ENCODE measurements at regions not wholly inside any gene's neighbourhood (a gene's known extent, or its start where the extent isn't known, plus 50 kb on each side); places are given as distances from the start of the nearest gene placed in this dataset.
"Not testable (repeated sequence)": the region's sequence is repeated elsewhere in the genome, so short reads cannot be mapped to it uniquely, and the experiment has no call there.

DNA sequence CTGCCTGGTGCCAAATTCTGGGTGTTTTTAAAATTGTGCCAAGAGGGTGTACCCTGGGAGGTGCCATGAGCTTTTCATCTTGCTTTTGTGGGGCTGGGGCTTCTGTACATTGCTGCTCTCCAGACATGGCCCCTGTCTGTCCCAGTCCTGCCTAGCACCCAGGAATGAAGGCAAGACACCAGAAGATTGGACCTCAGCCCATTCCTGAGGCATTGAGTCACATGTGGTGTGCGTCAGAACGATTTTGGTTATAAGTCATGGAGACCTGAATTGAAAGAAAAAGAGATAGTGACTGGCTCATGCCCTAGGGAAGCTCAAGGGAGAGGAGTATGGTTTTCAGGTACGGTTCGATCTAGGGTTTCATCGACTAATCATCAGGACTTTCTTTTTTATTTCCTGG lies 493.2 kb downstream of the TYW1 start:
- intact Hi-C loops (cut with DNase I): no loop called here
- DNase-seq: no peak
- H3K4me3 ChIP-seq: no peak overlapping the region
- TF ChIP-seq, protein P1, sequence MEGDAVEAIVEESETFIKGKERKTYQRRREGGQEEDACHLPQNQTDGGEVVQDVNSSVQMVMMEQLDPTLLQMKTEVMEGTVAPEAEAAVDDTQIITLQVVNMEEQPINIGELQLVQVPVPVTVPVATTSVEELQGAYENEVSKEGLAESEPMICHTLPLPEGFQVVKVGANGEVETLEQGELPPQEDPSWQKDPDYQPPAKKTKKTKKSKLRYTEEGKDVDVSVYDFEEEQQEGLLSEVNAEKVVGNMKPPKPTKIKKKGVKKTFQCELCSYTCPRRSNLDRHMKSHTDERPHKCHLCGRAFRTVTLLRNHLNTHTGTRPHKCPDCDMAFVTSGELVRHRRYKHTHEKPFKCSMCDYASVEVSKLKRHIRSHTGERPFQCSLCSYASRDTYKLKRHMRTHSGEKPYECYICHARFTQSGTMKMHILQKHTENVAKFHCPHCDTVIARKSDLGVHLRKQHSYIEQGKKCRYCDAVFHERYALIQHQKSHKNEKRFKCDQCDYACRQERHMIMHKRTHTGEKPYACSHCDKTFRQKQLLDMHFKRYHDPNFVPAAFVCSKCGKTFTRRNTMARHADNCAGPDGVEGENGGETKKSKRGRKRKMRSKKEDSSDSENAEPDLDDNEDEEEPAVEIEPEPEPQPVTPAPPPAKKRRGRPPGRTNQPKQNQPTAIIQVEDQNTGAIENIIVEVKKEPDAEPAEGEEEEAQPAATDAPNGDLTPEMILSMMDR (IDR thresholded peaks at IDR 0.05): no peak
- peaks cover 0 to 5% of the 10 kb centered on the region in 2 donors for H3K9me3 ChIP-seq
- no peaks in the 10 kb centered on the region for H3K27me3 ChIP-seq
- no peak for ATAC-seq
- H3K36me3 ChIP-seq: no peaks in the 10 kb centered on the region
- no peak overlapping the region for H3K27ac ChIP-seq
- H3K4me1 ChIP-seq: peaks cover 0 to 3% of the 10 kb centered on the region in 2 donors

DNA sequence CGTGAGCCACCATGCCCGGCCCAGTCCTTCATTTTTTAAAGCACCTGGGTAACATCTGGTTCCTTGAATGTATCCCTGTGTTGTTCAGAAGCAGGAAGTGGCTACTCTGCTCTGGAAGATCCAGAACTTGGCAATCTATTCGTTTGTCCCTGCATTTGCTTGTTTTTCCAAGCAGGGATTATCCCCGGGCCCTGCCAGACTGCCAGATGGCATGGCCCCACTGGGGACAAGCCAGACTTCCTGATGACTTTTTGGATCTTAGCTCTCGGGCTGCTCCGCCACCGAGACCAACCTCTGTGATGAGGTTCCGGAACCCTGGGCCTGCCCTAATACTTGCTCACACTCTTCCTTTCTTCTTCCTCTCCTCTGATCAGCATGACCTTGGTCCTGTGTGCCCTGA lies 496.7 kb downstream of the TYW1 start:
- TF ChIP-seq, protein P1 (IDR thresholded peaks at IDR 0.05): no peak
- no peak overlapping the region for H3K4me3 ChIP-seq
- H3K9me3 ChIP-seq: peaks cover 0 to 8% of the 10 kb centered on the region in 2 donors
- DNase-seq (no peak), ATAC-seq (no peak)
- intact Hi-C loops (cut with DNase I): no loop called here
- H3K36me3 ChIP-seq: no peaks in the 10 kb centered on the region
- no peak overlapping the region for H3K27ac ChIP-seq
- no peaks in the 10 kb centered on the region for H3K4me1 ChIP-seq
- H3K27me3 ChIP-seq: no peaks in the 10 kb centered on the region

DNA sequence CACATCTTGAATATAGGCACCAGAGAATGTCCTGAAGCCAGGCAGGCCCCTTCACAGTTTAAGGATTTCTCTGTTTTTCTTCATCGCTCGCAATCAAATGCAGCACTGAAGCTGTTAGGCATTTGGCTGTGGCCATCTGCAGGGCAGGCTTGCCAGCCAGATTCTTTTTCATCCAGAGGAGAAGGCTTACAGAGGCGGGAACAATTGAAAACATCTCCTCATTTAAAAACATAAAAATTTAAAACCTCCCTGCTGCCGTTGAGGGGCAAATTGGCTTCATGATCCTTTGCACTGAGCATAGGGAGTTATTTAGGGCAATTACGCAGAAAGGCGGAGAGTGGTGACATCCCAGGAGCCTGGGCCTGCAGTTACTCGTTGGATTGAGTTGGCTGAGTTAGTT lies 500.0 kb downstream of the TYW1 start:
- TF ChIP-seq, protein P1 (IDR thresholded peaks at IDR 0.05): no peak
- no peak overlapping the region for H3K4me3 ChIP-seq
- ATAC-seq (no peak), DNase-seq (no peak)
- H3K9me3 ChIP-seq: peaks cover 0 to 5% of the 10 kb centered on the region in 2 donors
- no peaks in the 10 kb centered on the region for H3K4me1 ChIP-seq
- no peaks in the 10 kb centered on the region for H3K36me3 ChIP-seq
- no peak overlapping the region for H3K27ac ChIP-seq
- intact Hi-C loops (cut with DNase I): no loop called here
- H3K27me3 ChIP-seq: no peaks in the 10 kb centered on the region

DNA sequence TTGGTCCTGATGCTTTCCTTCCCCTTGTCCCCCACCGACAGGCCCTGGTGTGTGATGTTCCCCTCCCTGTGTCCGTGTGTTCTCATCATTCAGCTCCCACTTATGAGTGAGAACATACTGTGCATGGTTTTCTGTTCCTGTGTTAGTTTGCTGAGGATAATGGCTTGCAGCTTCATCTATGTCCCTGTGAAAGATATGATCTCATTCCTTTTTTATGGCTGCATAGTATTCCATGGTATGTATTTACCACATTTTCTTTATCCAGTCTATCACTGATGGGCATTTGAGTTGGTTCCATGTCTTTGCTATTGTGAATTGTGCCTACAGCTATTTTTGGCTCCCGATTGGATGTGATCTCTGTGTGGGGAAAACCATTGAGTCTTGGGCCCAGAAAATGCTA lies 501.3 kb downstream of the TYW1 start:
- H3K27me3 ChIP-seq; H3K4me3 ChIP-seq; ATAC-seq; H3K9me3 ChIP-seq; H3K36me3 ChIP-seq; intact Hi-C loops (cut with DNase I); H3K27ac ChIP-seq; DNase-seq; H3K4me1 ChIP-seq: not testable (repeated sequence)

DNA sequence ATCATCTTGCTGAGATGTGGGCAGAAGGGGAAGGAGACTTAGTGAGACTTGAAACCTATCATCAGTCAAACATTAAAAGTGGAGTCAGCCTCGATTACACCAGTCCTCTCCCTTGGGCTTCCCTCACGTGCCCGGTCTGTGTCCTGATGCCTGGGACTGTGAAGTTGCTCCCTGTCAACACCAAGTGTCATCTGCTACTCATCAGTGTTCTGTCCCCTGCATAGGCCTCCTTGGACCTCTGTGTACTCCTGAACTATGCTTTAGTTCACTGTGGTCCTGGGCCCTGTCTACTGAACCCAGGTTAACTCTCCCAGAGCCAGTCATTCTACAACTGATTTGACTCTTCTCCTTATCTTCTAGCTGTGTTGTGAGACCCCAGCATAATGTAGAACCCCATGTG lies 506.3 kb downstream of the TYW1 start:
- TF ChIP-seq, protein P1 (IDR thresholded peaks at IDR 0.05): no peak
- Histone ChIP-seq H3K27ac (no peak overlapping the region), H3K4me1 (no peaks in the 10 kb centered on the region), H3K9me3 (peaks cover 0 to 7% of the 10 kb centered on the region in 2 donors), H3K27me3 (no peaks in the 10 kb centered on the region), H3K36me3 (no peaks in the 10 kb centered on the region), H3K4me3 (no peak overlapping the region)
- ATAC-seq: no peak
- intact Hi-C loops (cut with DNase I): no loop called here
- DNase-seq: no peak

DNA sequence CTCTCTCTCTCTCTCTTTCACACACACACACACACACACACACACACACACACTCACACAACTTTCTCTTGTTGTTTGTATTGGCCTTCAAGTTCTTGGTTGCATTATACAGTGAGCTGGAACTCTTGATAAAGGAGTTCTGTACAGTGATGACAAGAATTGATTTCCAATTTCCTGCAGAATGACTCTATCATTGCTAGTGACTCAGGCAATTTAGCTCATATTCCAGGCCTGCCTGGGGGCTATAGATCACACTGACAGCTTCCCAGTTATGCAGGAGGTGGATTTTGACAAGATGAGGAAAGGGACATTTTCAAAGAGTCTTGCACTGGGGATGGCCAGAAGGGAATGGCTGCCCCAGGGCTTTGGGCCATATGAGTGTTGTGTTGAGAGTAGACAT lies 508.8 kb downstream of the TYW1 start:
- DNase-seq (no peak), ATAC-seq (no peak)
- no peak overlapping the region for H3K4me3 ChIP-seq
- H3K27ac ChIP-seq: no peak overlapping the region
- no peaks in the 10 kb centered on the region for H3K27me3 ChIP-seq
- no peaks in the 10 kb centered on the region for H3K4me1 ChIP-seq
- intact Hi-C loops (cut with DNase I): no loop called here
- no peaks in the 10 kb centered on the region for H3K36me3 ChIP-seq
- peaks cover 0 to 6% of the 10 kb centered on the region in 2 donors for H3K9me3 ChIP-seq
- TF ChIP-seq, protein P1 (IDR thresholded peaks at IDR 0.05): no peak
